ENCODE measurements at regions not wholly inside any gene's neighbourhood (a gene's known extent, or its start where the extent isn't known, plus 50 kb on each side); places are given as distances from the start of the nearest gene placed in this dataset.
A peak's percentile ranks its signal among the peaks of the same experiment; 100 is the strongest.
"Not testable (repeated sequence)": the region's sequence is repeated elsewhere in the genome, so short reads cannot be mapped to it uniquely, and the experiment has no call there.

DNA sequence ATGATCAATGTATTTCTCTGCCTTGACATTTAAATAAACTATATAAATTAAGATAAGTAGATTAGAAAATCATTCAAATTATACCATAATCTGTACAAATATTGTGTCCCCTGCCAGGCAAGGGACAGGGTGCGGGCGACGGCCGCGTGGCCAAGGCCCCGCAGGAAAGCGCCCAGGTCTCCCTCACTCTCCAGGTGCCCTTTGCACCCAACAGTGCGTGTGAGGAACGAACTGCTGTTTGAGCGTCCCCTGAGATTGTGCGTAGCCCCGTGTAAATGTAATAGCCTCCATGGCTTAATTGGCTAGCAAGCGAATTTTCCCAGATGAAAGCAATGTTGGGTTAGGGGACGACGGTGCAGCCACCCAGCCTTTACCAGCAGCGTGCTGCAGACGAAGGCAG is 161.4 kb downstream of the SYT15 start:
- DNase-seq (ENCODE audit: low read depth in 2 of 2) = not testable (repeated sequence)

DNA sequence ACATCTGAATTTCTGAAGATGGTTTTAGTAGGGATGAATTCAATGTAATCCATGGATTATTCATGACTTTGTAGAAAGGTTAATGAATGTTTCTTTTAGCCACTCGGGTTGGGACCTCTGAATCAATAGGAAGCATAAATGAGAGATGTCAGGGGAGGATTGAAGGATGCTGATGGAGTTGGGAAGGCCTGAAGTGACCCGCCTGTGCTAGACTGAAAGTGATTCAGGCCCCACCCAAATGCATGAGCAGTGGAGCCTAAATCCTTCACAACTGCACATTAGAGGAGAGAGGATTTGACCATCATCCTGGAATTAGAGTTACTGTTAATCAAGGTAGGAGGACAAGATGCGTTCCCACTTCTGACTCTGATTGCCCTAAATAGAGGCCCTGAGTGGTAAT is 162.2 kb upstream of the PTPN20 start:
- not testable (repeated sequence) for DNase-seq (ENCODE audit: low read depth in 2 of 2)

DNA sequence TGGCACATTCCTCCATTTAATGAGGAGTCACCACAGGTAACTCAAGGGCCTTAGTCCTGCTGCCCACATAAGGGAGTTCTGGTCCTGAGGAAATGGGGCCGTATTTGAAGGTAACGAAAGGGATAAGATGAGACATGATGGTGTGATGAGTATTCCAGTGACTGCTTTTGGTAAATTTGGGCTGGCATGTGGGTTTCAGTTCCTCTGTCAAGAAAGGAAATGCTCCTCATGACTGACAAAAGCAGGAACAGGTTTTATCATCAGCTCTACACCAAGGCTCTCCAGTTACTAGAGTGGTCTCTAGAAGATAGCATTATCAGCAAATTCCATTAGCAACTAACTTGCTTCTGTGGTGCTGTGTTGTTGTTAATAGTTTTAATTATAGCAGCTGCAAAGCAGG is 161.8 kb upstream of the PTPN20 start:
- not testable (repeated sequence) for DNase-seq (ENCODE audit: low read depth in 2 of 2)

DNA sequence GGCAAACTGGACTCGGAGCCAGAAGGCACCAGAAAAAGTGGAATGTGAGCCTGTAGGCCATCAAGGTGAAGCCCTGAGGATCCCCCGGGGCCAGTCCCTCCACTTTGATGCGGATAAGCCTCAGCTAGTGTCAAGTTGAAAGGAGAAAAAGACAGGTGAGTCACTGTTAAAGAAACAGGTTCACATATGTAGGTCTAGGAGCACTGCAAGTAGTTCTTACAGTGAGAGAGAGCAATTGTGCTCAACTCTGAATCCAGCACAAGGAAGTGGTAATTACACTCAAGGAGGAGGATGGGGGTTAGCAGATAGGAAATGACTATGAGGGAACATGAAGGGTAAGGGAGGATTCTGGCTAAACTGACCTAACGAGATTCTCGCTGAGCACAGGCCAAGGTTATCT is 157.5 kb upstream of the PTPN20 start:
- not testable (repeated sequence) for DNase-seq (ENCODE audit: low read depth in 2 of 2)

DNA sequence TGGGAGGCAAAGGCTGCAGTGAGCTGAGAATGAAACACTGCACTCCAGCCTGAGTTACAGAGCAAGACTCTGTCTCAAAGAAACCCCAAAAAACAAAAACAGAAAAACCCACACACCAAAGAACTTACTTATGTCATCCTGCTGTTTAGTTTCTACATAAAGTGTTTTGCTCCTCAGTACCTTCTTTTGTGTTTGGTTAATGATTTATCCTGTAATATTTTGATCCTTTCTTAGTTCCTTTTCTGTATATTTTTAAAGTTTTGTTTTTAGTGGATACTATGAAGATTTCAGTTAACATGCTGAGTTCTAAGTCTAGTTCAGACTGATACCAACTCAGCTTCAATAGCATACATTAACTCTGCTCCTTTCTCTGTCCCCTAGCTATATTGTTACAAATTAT is 149.8 kb upstream of the PTPN20 start:
- not testable (repeated sequence) for DNase-seq (ENCODE audit: low read depth in 2 of 2)

DNA sequence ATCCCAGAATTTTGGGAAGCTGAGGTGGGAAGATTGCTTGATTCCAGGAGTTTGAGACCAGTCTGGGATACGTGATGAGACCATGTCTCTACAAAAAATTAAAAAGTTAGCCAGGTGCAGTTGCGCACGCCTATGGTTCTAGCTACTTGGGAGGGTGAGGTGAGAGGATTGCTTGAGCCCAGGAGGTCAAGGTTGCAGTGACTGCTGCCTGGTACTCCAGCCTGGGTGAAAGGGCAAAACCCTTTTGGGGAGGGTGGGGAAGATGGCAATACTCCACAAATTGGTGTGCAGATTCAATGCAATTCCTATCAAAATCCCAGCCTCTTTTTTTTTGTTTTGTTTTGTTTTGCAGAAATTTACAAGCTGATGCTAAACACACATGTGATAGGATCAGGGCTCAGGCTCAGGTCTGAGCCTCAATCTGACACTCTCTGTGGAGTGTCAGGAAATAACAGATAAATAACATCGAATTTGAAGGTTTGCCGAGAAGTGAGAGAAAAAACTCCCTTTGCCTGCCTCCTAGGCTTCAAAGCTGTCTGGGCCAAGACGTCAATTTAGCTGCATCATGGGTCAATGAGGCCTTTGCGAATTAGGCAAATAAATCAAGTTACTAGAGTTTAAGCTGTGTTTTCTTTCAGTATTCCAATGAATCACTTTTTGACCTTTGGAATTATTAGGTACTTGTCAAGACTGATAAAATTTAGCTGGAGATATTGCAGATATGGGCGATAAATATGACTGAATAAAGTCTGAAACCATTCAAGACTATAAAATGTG is 142.5 kb upstream of the PTPN20 start:
- not testable (repeated sequence) for DNase-seq (ENCODE audit: low read depth in 2 of 2)

DNA sequence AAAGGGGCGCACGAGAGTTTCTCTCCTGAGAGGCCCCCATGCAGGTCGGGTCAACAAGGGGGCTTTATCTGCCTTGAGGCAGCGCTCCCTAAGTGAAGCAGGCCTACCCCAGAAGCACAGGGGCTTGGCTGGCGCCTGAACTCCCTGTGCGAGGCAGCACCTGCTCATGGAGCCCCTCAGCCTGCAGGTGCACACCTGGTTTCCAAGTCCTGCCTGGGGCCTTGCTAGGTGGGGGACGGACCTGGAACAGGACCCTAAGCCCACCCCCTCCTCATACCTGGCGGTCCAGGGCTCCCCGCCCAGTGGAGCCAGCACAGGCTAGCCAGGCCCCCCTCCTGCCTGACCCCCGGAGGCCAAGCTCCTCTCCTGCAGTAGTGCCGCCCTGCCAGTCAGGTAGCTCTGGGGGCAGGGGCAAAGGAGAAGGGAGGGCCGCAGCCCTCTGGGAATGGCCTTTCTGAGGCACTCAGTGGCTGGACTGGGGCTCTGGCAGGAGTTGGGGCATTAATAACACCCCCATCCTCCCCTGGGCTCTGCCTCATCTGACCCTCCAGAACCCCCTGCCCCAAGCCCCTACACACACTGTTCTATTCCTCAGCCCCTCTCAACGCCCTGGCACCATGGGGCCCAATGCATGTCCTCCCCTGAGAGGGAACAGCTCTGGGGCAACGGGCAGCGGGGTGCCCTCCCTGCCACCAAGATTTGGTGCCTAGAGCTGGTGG is 137.9 kb upstream of the PTPN20 start:
- not testable (repeated sequence) for DNase-seq (ENCODE audit: low read depth in 2 of 2)

DNA sequence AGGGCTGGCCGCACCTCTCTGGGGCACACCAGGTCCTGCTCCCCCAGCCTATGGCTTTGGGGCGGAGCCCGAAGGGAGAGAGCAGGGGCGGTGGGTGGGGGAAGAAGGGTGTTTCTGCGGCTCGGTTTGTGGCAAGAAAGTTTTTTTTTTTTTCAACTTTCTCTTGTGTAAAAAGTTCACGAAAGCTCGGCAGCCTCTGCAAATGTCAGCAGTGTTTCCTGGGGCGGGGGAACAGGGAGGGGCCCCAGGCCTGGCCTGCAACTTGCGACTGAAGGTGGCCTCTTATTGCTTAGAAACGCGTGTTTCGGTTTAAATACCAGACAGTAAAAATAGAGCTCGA is 137.4 kb upstream of the PTPN20 start:
- DNase-seq (ENCODE audit: low read depth in 2 of 2) = not testable (repeated sequence)

DNA sequence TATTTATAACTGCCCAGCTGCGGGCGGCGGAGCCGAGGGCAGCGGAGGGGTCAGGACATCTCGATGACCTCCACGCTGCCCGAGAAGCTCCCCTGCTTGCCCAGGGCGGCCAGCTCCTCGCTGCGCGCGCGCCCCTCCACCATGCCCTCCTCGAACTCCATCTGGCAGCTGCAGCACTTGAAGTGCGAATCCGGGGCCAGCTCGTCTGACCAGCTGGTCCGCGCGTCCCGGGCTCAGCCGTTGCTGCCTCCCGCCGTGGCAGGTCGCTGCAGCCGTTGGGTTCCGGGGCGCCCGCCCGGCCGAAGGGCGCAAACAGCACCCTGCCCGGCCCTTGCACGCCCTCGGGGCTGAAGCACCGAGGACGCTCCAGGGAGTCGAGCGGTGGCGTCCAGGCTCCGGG is 136.9 kb upstream of the PTPN20 start:
- not testable (repeated sequence) for DNase-seq (ENCODE audit: low read depth in 2 of 2)

DNA sequence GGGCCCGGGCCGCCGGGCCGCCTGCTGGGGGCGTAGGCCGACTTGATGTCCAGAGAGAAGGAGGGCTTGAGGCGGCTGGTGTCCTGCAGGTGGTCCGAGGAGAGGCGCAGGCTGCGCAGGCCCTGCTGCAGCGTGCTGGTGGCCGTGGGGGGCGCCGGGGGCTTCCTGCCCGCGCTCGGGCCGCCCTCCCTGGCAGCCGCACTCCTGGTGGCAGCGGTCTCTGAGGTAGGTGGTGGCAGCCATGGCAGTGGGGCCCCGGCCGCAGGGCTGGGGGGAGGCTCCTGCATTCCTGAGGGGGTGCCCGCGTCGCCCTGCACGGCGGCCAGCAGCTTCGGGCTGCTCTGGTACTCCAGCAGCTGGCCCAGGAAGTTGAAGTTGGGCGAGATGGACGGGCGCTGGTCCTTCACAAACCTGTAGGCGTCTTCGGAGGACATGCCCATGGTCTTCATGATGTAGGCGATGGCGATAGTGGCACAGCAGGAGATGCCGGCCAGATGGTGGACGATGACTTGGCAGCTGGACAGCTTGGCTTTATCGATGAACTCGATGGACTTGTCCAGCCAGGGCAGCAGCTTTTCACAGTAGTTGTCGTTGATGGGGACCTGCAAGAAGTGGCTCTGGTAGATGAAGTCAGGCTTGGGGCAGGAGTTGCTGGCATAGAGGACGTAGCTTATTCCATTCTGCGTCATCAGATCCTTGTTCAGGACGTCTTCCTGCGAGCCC is 136.1 kb upstream of the PTPN20 start:
- not testable (repeated sequence) for DNase-seq (ENCODE audit: low read depth in 2 of 2)

DNA sequence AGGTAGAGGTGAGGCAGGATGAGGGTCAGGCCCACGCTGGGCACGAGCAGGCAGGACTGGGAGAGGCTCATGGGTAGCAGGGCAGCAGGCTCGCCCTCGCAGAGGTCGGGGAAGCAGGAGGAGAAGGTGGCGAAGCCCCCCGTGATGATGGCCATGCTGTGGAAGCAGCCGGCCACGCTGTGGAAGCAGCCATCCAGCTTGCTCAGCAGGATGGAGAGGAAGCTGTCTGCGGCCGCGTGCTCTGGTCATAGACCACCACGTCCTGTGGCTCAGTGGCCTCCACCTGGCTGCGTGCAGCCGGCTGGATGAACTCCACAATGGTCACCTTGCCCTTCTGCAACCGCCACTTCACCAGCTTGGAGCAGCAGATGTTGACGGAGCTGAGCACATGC is 135.6 kb upstream of the PTPN20 start:
- DNase-seq (ENCODE audit: low read depth in 2 of 2) = not testable (repeated sequence)

DNA sequence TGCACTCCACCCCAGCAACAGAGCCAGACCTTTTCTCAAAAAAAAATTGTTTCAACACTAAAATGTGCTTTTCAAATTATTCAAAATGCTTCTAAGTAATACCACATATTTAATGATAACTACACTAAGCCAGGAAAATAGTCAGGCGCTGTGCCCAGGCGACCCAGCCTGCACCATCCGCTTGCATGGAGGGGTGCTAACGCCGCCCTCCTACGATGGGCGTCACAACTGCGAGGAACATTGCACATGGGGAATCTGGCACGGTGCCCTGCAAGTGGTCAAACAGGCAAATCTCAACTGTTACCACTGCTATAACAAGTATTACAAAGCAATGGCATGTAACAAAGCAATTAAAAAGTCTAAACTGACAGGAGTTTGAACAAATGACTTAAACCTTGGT is 131.7 kb upstream of the PTPN20 start:
- peak in 1 of 2 donors; percentile 13 for DNase-seq (ENCODE audit: low read depth in 2 of 2)

DNA sequence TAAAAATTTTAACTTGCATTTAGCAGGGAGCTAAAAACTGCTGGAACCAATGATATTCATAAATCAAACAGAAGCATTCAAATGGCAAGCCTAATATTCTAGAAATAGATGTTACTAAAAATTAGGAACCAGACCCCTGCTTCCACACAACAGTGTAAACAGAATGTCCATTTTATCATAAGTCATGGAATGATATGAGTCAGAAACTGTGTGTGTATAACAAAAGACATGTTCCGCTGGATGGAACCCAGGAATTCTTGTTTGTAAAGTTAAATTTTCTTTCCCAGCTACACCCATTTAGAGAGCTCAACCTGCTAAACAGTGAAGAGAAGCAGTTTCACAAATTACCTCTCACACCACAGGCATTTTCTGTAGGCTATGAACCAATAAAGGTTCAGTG is 131.1 kb upstream of the PTPN20 start:
- DNase-seq (ENCODE audit: low read depth in 2 of 2) = peak in 1 of 2 donors; percentile 8

DNA sequence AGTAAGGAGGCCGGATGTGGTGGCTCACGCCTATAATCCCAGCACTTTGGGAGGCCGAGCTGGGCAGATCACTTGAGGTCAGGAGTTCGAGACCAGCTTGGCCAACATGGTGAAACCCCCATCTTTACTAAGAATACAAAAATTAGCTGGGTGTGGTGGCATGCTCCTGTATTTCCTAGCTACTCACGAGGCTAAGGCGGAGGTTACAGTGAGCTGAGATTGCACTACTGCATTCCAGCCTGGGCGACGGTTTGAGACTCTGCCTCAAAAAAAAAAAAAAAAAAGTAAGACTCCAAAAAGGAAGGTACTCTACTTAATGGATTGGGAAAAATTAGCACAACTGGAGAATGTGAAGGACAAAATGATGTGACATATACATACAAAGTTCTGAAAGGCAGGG is 130.2 kb upstream of the PTPN20 start:
- not testable (repeated sequence) for DNase-seq (ENCODE audit: low read depth in 2 of 2)

DNA sequence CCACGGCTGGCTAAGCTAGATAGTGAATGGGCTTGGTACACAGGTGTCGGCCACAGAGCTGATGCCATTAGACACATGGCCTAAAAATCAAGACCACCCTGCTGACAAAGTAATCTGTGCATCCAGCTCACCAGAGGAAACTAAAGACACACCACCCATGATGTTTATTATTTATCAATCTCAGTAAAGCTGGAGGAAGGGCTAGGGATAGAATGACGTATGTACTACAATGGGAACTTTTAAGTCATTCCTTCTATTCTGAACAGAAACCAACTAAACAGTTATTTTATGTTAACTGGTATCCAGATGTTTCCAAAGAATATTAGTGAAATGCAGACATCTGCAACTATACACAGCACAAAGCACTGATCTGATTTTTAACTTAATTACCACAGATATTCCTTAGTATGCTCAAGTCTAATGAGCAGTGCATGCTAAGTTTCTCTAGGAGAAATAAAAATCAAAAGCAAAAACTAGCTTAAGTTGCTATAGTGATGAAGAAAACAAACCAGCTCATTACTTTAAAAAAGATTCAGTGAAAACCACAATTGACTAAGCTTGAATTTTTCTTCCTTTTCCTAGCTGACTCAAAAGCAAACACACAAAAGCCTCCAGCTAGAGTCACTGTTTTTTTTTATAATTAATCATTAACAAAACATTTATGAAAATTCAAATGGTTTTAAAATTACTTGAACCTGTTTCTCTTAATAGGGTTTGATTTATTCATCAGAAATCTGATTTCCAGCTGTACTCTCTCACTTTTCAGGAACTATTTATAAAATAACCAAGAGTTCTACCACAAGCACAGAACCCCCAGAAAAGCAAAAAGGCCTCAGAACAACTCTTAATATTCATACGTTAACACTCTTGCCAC is 129.0 kb upstream of the PTPN20 start:
- not testable (repeated sequence) for DNase-seq (ENCODE audit: low read depth in 2 of 2)

DNA sequence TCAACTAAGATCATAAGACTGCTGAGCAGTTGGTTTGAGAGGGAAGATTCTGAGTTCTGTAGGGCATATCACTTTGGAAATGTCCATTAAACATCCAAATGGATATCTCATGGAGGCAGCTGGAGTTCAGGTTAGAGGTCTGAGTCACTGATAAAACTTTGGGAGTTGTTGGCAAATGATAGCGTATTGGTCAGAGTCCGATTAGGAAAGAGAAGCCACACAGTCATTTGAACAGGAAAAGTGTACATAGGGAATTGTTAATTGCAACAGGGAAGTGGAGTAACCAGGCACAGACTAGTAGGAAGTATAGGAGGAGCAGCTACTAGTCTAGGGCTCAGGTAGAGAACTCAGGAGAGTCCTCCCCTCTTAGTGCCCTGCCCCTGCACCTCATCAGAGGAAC is 126.6 kb upstream of the PTPN20 start:
- DNase-seq (ENCODE audit: low read depth in 2 of 2) = not testable (repeated sequence)

DNA sequence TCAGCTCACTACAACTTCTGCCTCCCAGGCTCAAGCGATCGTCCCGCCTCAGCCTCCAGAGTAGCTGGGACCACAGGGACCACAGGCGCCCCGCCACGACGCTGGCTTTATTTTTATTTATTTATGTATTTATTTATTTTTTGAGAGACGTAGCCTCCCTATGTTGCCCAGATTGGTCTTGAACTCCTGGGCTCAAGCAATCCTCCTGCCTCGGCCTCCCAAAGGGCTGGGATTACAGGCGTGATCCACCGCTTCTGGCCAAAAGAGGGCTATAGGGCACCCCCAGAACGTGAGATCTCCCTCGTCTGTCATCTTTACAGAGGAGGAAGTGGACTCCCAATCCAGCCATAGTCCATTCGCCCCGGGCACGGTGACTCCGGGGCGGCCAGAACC is 125.1 kb upstream of the PTPN20 start:
- DNase-seq (ENCODE audit: low read depth in 2 of 2) = not testable (repeated sequence)

DNA sequence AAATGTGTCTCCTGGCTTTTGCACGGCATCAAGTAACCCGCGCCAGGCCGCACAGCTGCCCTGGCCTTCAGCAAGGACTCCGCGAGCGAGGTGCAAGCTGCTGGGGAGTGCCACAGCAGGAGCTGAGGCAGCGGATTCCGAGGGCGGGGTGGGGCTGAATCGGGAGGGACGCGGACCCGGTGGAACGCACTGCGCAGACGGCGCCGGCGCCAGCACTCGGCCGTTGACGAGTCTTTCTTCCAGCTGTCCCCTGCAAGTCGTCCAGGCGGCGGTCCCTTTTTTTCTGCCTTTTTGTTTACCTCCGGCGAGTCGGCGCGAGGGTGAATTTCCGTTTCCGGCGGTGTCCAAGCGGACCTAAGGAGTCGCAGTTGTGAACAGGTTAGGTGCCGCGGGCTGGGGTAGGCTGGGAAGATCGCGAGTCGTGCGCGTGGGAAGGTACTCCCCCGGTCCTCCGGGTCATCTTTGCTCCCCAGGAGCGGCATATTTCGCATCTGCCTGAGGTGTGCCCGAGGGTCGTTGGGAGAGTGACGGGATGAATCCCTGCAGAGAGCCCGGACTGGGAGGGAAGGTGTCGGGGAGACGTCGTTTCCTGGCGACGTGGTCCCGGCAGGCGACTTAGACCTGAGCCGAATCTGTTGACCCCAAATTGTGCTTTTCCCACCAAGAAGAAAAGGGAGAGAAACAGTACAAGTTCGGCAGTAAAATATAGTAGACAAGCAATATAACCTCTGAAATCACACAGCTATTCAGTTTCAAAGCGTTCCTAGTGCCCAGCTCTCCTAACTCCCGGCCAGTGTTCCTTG is 124.5 kb upstream of the PTPN20 start:
- peak; percentile 38 to 64 for DNase-seq (ENCODE audit: low read depth in 2 of 2)

DNA sequence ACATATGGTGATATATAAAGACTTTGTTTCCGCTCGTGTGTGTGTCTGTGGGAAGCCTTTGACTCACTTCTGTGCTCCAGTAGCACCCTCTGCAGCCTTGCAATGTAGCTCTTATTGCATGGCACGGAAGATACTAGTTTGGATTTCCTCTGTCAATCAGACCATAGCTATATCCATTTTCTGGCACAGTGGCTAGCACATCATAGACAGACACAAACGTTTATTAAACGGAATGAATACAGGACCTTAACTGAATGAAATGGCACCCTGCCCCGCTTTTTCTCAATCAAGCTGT is 124.0 kb upstream of the PTPN20 start:
- DNase-seq (ENCODE audit: low read depth in 2 of 2) = peak; percentile 17 to 57

DNA sequence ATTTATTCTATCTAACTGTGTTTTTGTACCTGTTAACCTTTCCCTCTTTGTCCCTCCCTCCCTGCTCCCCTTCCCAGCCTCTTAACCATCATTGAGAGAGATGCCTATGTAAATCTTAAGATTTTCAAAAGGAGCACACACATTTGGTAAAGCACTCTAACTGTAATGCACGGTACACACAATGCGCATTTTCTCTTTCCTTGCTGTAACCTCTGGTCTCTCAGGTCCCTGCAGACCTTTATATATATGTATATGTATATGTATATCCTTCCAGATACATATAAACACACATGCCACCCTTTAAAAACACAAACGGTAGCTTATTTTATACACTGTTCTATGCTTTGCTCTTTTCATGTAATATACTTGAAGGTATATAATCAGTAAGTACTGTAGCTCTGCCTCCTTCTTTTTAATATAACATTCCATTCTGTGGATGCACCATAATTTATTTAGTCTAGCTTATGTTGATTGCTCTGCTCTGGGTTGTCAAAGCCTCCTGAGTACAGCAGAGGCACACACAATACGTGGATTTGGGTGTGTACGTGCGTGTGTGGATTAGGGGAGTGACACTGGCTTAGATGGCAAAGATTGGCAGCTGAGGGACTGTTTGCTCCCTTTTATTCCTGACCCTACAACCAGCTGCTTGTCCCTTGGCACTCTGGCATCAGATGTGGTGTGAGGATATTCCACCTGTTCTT is 118.4 kb upstream of the PTPN20 start:
- DNase-seq (ENCODE audit: low read depth in 2 of 2) = not testable (repeated sequence)

Measured in lung microvascular endothelial cell (primary cell).